Neural cell (in vitro differentiated cells): ENCODE measurements at regions not wholly inside any gene's neighbourhood (a gene's known extent, or its start where the extent isn't known, plus 50 kb on each side); places are given as distances from the start of the nearest gene placed in this dataset.

Source experiments
- H2AFZ ChIP-seq: fragments of 200-600, 300-800 bp; sonication (generic), shearing (Covaris generic); 2 replicates; pipeline ENCODE4 v1.6.0; 2014; ENCODE audit warnings: low read depth, mild to moderate bottlenecking, antibody characterized with exemption, low read length, moderate library complexity
- H3F3A ChIP-seq: fragments of 200-600 bp; shearing (Covaris generic); 2 replicates; pipeline ENCODE4 v1.6.1; 2016; ENCODE audit warnings: mild to moderate bottlenecking, moderate library complexity, mixed read lengths, antibody characterized with exemption, low read length; ENCODE audit not compliant: insufficient read depth, poor library complexity, severe bottlenecking
- H3K27ac ChIP-seq: fragments of 200-600, 300-800 bp; sonication (generic), shearing (Covaris generic); 2 replicates; pipeline ENCODE4 v1.5.1; 2014; ENCODE audit warnings: mild to moderate bottlenecking, low read length, moderate library complexity
- H3K27me3 ChIP-seq: fragments of 300-800, 200-600 bp; sonication (generic), shearing (Covaris generic); 2 replicates; pipeline ENCODE4 v1.6.0; 2014; ENCODE audit warnings: mild to moderate bottlenecking, low read depth, low read length, moderate library complexity; ENCODE audit not compliant: insufficient read depth
- H3K36me3 ChIP-seq: fragments of 300-800, 200-600 bp; sonication (generic), shearing (Covaris generic); 2 replicates; pipeline ENCODE4 v1.5.1; 2014; ENCODE audit warnings: mild to moderate bottlenecking, antibody characterized with exemption, low read length, moderate library complexity; ENCODE audit not compliant: insufficient read depth
- H3K4me2 ChIP-seq: fragments of 300-800, 200-600 bp; sonication (generic), shearing (Covaris generic); 2 replicates; pipeline ENCODE4 v1.6.0; 2014; ENCODE audit warnings: mild to moderate bottlenecking, low read length
- H3K4me3 ChIP-seq: fragments of 300-800, 200-600 bp; sonication (generic), shearing (Covaris generic); 2 replicates; pipeline ENCODE4 v1.5.1; 2014; ENCODE audit warnings: mild to moderate bottlenecking, low read length, moderate library complexity
- H3K79me2 ChIP-seq: fragments of 200-600 bp; shearing (Covaris generic); replicated peaks from 2 replicates; pipeline ENCODE4 v1.6.0; 2014; ENCODE audit warnings: mild to moderate bottlenecking, low read length, moderate library complexity; ENCODE audit not compliant: insufficient read depth
- H3K9ac ChIP-seq: fragments of 300-800, 200-600 bp; sonication (generic), shearing (Covaris generic); 2 replicates; pipeline ENCODE4 v1.6.1; 2016; ENCODE audit warnings: mild to moderate bottlenecking, low read length, mixed read lengths
- H3K9me2 ChIP-seq: fragments of 200-600 bp; shearing (Covaris generic); 2 replicates; pipeline ENCODE4 v1.6.1; 2016; ENCODE audit warnings: mild to moderate bottlenecking, low read length, mixed read lengths; ENCODE audit not compliant: insufficient read depth
- H3K9me3 ChIP-seq: fragments of 200-600, 300-800 bp; sonication (generic), shearing (Covaris generic); 2 replicates; pipeline ENCODE4 v1.6.1; 2016; ENCODE audit warnings: mild to moderate bottlenecking, mixed run types, low read length, moderate library complexity, mixed read lengths
- H4K20me1 ChIP-seq: fragments of 200-600 bp; shearing (Covaris generic); 2 replicates; pipeline ENCODE4 v1.6.1; 2016; ENCODE audit warnings: mild to moderate bottlenecking, mixed run types; ENCODE audit not compliant: insufficient read depth
- EP300 ChIP-seq: fragments of 450-650 bp; conservative IDR thresholded peaks from 2 replicates; pipeline ENCODE4 v1.6.1; 2014; ENCODE audit warnings: antibody characterized with exemption, mild to moderate bottlenecking, moderate library complexity; ENCODE audit not compliant: poor library complexity, severe bottlenecking
- EZH2 ChIP-seq: fragments of 200-600, 300-800 bp; shearing (Covaris generic), sonication (generic); IDR thresholded peaks from 2 replicates; pipeline ENCODE4 v1.6.1; 2014; ENCODE audit warnings: antibody characterized with exemption, low read length, borderline replicate concordance, mild to moderate bottlenecking; ENCODE audit not compliant: insufficient read depth, poor library complexity, severe bottlenecking
- MXI1 ChIP-seq: fragments of 450-650 bp; conservative IDR thresholded peaks from 2 replicates; pipeline ENCODE4 v1.6.1; 2014; ENCODE audit warnings: antibody characterized with exemption, mild to moderate bottlenecking; ENCODE audit not compliant: poor library complexity, severe bottlenecking
- POLR2AphosphoS5 ChIP-seq: IDR thresholded peaks from 2 replicates; pipeline ENCODE4 v1.6.1; 2012
- RAD21 ChIP-seq: fragments of 450-650 bp; conservative IDR thresholded peaks from 2 replicates; pipeline ENCODE4 v1.6.1; 2014; ENCODE audit warnings: antibody characterized with exemption, mild to moderate bottlenecking, moderate library complexity
- SMC3 ChIP-seq: fragments of 450-650 bp; conservative IDR thresholded peaks from 2 replicates; pipeline ENCODE4 v1.6.1; 2014; ENCODE audit warnings: antibody characterized with exemption, mild to moderate bottlenecking, moderate library complexity; ENCODE audit not compliant: poor library complexity
- TAF1 ChIP-seq: IDR thresholded peaks from 2 replicates; pipeline ENCODE4 v1.6.1; 2012; ENCODE audit warnings: low read depth
- TF ChIP-seq, protein P1 (sequence below): IDR thresholded peaks from 2 replicates; pipeline ENCODE4 v1.6.1; 2012; ENCODE audit warnings: borderline replicate concordance
- TF ChIP-seq, protein P2 (sequence below): fragments of 450-650 bp; IDR thresholded peaks from 2 replicates; pipeline ENCODE4 v1.5.1; 2014; ENCODE audit warnings: antibody characterized with exemption, mild to moderate bottlenecking, moderate library complexity; ENCODE audit not compliant: poor library complexity, severe bottlenecking

DNA sequence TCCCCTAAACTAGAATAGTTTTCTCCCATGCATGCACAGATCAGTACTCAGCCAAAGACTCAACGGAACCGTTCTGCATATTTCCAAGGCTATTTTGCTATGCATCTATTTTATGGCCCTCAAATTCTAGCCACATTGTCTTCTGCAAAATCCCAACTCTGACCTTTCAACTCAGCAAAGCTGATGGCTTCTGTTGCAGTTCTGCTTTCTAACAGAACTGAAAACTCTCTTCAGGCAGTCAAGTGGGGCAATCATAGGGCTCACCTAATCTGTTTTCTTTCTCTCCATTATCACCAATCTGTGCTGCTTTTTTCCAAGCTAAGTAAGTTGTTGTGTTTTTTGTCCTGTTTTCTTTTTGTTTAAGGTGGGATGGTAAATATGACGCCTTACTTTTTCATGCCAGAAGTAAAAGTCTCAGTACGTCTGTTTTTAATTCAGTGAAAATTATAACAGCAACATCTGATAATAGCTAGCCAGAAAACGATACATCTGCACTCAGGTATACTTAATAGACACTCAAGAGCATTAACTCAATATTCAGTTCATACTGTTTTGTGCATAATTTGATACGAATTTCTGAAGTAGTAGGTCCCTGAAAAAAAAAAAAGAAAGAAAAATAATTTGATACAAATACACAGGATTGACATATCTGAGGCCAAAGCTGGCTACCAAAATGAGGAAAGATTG lies 454.3 kb downstream of the TLE1 start:
- no peaks in the 10 kb centered on the region for H3K9me2 ChIP-seq
- H4K20me1 ChIP-seq = no peaks in the 10 kb centered on the region
- H3K36me3 ChIP-seq = no peaks in the 10 kb centered on the region
- no peaks in the 10 kb centered on the region for H3K9me3 ChIP-seq
- no peak overlapping the region for H3K4me3 ChIP-seq
- no peaks in the 10 kb centered on the region for H3K79me2 ChIP-seq
- no peak overlapping the region for H3K27ac ChIP-seq
- no peak overlapping the region for H3K9ac ChIP-seq
- H2AFZ ChIP-seq = no peak overlapping the region
- H3K4me2 ChIP-seq = no peak overlapping the region
- no peaks in the 10 kb centered on the region for H3F3A ChIP-seq
- TF ChIP-seq MXI1 (no peak), RAD21 (no peak), EZH2 (no peak), TAF1 (no peak), POLR2AphosphoS5 (no peak), SMC3 (no peak), EP300 (no peak)
- TF ChIP-seq, protein P1, sequence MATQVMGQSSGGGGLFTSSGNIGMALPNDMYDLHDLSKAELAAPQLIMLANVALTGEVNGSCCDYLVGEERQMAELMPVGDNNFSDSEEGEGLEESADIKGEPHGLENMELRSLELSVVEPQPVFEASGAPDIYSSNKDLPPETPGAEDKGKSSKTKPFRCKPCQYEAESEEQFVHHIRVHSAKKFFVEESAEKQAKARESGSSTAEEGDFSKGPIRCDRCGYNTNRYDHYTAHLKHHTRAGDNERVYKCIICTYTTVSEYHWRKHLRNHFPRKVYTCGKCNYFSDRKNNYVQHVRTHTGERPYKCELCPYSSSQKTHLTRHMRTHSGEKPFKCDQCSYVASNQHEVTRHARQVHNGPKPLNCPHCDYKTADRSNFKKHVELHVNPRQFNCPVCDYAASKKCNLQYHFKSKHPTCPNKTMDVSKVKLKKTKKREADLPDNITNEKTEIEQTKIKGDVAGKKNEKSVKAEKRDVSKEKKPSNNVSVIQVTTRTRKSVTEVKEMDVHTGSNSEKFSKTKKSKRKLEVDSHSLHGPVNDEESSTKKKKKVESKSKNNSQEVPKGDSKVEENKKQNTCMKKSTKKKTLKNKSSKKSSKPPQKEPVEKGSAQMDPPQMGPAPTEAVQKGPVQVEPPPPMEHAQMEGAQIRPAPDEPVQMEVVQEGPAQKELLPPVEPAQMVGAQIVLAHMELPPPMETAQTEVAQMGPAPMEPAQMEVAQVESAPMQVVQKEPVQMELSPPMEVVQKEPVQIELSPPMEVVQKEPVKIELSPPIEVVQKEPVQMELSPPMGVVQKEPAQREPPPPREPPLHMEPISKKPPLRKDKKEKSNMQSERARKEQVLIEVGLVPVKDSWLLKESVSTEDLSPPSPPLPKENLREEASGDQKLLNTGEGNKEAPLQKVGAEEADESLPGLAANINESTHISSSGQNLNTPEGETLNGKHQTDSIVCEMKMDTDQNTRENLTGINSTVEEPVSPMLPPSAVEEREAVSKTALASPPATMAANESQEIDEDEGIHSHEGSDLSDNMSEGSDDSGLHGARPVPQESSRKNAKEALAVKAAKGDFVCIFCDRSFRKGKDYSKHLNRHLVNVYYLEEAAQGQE = no peak
- TF ChIP-seq, protein P2, sequence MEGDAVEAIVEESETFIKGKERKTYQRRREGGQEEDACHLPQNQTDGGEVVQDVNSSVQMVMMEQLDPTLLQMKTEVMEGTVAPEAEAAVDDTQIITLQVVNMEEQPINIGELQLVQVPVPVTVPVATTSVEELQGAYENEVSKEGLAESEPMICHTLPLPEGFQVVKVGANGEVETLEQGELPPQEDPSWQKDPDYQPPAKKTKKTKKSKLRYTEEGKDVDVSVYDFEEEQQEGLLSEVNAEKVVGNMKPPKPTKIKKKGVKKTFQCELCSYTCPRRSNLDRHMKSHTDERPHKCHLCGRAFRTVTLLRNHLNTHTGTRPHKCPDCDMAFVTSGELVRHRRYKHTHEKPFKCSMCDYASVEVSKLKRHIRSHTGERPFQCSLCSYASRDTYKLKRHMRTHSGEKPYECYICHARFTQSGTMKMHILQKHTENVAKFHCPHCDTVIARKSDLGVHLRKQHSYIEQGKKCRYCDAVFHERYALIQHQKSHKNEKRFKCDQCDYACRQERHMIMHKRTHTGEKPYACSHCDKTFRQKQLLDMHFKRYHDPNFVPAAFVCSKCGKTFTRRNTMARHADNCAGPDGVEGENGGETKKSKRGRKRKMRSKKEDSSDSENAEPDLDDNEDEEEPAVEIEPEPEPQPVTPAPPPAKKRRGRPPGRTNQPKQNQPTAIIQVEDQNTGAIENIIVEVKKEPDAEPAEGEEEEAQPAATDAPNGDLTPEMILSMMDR = no peak
- no peaks in the 10 kb centered on the region for H3K27me3 ChIP-seq

DNA sequence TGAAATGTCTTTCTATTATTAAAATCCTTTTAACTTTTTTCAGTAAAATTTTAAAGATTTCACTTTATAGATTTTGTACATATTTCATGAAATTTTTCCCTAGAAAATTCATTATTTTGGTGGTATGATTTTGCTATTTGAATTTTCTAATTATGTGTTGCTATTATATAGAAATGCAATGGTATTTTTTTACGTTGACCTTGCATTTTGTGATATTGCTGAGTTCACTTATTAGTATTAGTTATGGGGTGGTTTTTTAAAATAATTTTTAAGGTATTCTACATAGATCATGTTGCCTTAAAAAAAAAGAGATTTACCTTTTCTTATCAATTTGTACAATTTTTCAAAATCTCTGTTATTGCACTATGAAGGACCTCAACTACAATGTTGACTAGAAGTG lies 458.3 kb downstream of the TLE1 start:
- no peak overlapping the region for H3K27ac ChIP-seq
- H3K9ac ChIP-seq = no peak overlapping the region
- H3K4me2 ChIP-seq = no peak overlapping the region
- no peaks in the 10 kb centered on the region for H3K27me3 ChIP-seq
- no peak for TF ChIP-seq EP300
- TF ChIP-seq POLR2AphosphoS5 = no peak
- TF ChIP-seq, protein P1 = no peak
- TF ChIP-seq SMC3 = no peak
- no peak for TF ChIP-seq TAF1
- TF ChIP-seq, protein P2 = no peak
- no peak for TF ChIP-seq MXI1
- TF ChIP-seq RAD21 = no peak
- no peak for TF ChIP-seq EZH2
- H4K20me1 ChIP-seq = no peaks in the 10 kb centered on the region
- no peaks in the 10 kb centered on the region for H3F3A ChIP-seq
- H3K79me2 ChIP-seq = no peaks in the 10 kb centered on the region
- H3K4me3 ChIP-seq = no peak overlapping the region
- no peak overlapping the region for H2AFZ ChIP-seq
- H3K9me2 ChIP-seq = no peaks in the 10 kb centered on the region
- no peaks in the 10 kb centered on the region for H3K36me3 ChIP-seq
- H3K9me3 ChIP-seq = no peaks in the 10 kb centered on the region
